Erythroblast (primary cell): ENCODE measurements at regions not wholly inside any gene's neighbourhood (a gene's known extent, or its start where the extent isn't known, plus 50 kb on each side); places are given as distances from the start of the nearest gene placed in this dataset.

Source experiments
- GATA1 ChIP-seq: IDR thresholded peaks from 2 replicates; pipeline ENCODE4 v1.6.1; 2011; ENCODE audit warnings: low read depth, mild to moderate bottlenecking, control low read depth, low read length, moderate library complexity
- POLR2A ChIP-seq: IDR thresholded peaks from 2 replicates; pipeline ENCODE4 v1.6.1; 2011; ENCODE audit warnings: mild to moderate bottlenecking, low read length

- no peak for TF ChIP-seq POLR2A
- no peak for TF ChIP-seq GATA1
Observed at GRCh38 chr6:133724726-133725125, 164.2 kb upstream of the TCF21 start.
